HG03108 (cell line): ENCODE measurements at regions not wholly inside any gene's neighbourhood (a gene's known extent, or its start where the extent isn't known, plus 50 kb on each side); places are given as distances from the start of the nearest gene placed in this dataset.
"Not testable (repeated sequence)": the region's sequence is repeated elsewhere in the genome, so short reads cannot be mapped to it uniquely, and the experiment has no call there.

Experiments
- ATAC-seq: cut with Tn5 transposase; IDR thresholded peaks from one replicate; pipeline ENCODE4 v1.9.1; 2021; ENCODE audit warnings: moderate library complexity; ENCODE audit not compliant: unreplicated experiment

DNA sequence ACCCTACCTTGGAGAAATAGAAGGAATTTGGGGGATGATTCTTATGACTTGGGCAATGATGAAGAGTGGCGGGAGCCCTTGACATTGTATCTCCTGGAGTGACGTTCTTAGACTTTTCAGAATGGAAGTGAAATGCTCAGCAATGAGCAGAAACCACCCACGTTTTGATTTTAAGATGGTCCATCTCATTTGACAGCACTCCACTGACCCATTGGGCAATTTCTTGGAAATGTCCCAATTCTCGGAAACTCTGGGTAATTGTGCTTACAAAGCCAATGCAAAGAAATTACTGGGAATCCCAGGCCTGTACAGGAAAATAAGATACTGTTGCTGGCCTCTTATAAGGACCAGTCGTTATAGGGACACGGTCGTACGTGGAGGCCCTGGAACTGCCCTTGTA is 170.0 kb upstream of the COPS8 start:
- ATAC-seq: no peak

DNA sequence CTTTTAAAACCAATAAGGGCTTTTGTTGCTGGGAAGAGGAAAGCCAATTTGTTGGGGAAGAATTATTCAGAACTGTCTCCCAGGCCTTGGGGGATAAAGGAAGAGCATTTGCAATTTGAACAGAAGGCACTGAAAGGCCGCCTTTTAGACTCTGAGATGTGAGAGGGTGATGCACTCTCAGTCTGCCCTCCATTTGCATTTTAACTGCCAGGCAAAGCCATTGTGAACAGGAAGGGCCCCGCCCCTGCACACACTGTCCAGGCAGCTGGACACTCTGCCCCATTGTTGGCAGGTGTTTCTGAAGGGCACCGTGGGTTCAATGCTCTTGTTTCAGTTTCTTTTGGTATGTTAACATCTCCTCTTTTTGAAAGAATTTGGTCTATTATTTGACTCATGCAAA is 169.5 kb upstream of the COPS8 start:
- no peak for ATAC-seq

DNA sequence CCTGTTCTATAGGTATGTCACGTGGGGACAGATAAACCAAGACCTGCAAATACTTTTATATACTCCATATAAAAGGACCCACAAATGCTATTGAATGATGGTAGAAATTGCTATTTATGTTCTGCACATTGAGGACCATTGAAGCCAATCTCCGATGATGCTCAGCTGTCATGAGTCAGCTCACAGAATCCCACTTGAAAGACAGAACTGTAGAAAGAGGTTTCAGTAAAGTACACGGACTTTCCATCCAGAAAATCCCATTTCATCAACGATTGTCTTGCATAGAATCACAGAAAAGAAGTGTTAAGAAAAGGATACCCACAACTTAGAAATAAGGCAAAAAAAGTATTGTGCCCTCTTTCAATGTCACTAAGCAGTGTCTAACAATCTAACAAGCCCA is 169.0 kb upstream of the COPS8 start:
- ATAC-seq: no peak

DNA sequence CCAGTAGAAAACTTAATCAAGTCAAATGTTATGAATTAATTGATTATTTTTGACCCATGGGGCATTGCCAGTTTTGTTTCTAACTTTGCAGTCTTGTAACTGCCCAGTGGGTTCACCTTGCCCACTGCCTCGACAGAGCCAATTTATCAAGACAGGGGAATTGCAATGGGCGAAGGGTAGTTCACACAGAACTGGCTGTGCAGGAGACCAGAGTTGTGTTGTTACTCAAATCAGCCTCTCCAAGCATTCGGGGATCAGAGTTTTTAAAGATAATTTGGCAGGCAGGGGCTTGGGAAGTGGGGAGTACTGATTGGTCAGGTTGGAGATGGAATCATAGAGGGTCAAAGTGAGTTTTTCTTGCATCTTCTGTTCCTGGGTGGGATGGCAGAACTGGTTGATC is 168.5 kb upstream of the COPS8 start:
- no peak for ATAC-seq

DNA sequence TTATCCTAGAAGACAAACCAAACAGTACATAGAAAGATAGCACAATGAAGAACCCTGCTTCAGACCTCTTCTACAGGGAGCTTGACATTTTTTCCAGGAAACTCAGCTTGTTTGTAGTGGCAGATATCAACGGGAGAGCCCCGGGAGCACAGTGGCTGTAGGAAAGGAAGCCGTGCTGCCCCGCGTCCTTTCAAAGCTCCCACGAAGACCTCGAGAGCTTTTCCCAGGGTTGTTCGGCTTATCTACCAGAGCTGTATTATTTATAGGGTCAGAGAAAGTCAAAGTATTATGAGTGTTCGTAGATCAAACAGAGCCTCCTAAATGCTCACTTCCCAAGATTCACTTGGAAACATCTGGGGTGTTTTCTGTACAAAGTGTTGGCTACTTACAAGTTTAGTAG is 167.1 kb upstream of the COPS8 start:
- no peak for ATAC-seq

DNA sequence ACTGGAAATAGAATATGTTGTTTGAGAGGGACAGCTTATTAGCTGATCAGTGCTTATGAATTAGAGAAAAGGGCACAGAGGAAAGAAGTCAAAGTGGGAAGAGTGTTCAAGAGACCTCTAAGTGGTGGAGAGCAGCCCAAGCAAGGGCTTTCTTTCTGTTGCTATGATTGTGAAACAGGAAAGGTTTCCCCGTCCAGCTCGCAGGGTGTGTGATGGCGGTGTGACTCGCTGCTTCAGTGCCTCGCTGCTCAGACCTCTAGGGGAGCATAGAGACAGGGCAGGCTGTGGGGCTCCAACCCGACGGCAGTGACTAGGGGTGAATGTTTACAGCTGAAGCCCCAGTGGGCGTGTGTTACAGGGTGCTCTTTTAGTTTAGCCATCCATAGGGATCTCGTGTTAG is 166.5 kb upstream of the COPS8 start:
- no peak for ATAC-seq

DNA sequence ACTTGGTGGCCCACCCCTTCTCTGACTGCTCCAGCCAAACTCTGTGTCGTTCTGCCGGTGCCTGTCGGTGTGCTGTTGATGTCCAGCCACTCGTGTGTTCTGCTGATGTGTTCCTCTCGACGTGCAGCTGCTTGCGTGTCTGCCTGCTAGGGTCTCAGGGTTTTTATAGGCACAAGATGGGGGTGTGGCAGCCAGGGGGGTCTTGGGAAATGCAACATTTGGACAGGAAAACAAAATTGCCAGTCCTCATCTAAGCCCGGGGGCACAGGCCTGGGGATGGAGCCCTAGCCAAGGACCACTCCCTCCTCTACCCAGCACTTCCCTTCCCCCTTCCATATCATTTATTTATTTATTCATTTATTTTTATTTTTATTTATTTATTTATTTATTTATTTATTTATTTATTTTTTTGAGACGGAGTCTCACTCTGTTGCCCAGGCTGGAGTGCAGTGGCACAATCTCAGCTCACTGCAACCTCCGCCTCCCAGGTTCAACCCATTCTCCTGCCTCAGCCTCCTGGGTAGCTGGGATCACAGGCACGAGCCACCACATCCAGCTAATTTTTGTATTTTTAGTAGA is 165.8 kb upstream of the COPS8 start:
- ATAC-seq: not testable (repeated sequence)

DNA sequence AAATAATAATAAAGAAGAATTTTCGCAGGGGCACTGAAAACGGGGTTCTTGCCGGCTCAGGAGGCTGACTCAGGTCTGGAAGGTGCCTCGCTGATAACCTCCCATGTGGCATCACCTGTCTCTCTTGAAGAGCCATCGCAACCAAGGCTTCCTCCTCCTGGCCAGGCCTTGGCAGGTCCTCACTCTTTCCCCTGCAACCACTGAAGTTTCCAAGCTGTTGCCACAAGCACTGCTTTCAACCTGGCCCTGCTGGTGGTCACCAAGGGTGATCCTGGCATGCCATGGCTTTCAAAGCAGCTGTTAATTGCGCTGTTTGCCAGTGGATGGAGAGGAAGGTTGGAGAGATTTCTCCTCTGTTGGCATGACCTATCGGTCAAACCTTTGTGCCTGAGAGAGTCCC is 163.6 kb upstream of the COPS8 start:
- ATAC-seq: no peak

DNA sequence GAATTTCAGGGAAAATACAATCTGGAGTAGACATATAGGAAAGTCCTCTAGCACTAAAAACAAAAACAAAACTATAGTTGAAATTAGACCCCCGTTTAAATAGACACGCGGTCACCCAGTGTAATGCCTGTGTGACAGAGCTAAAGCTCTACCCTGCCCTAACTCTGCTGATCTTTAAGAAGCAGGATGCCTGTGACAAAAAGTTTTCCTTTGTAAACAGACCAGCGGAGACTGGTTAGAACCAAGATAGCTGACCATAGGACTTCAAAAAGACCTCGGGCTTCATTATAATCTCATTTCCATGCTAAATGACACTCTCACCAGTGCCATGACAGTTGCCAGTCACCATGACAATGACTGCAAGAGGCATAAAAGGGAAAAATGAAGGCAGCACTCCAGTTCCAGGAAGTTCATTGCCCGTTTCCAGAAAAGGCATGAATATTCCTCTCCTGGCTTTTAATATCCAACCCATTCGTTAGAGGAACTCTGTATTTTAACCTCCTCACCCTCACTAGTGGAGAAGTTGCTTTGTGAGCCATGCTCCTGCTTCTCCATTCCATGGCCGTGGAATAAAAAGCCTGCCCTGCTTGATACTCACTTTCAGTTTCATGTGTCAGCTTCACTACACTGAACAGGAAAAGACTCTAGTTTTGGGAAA is 157.2 kb upstream of the COPS8 start:
- ATAC-seq: no peak

DNA sequence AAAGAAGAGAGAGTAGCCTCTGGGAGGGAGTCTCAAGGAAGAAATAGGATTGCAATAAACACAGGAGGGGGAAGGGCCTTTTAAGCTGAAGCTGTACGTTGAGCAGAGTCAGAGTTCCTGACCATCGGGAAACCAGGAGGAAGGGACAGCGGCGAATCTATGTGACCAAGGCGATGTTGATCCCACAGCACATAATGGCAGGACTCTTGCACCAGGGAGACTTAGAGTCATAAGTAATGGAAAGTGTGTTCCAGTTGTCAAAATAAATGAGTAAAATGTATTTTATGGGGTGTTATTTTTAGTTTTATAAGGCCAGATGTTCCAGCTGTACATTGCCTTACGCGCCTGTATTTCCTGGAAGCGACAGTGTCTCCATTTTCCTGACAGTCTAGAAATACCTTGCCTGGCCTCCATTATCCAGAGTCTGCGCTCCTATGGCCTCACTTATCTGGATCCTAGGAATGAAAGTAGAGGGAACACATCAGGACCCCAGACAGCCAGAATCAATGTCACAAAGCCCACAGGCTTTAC is 152.8 kb upstream of the COPS8 start:
- no peak for ATAC-seq

DNA sequence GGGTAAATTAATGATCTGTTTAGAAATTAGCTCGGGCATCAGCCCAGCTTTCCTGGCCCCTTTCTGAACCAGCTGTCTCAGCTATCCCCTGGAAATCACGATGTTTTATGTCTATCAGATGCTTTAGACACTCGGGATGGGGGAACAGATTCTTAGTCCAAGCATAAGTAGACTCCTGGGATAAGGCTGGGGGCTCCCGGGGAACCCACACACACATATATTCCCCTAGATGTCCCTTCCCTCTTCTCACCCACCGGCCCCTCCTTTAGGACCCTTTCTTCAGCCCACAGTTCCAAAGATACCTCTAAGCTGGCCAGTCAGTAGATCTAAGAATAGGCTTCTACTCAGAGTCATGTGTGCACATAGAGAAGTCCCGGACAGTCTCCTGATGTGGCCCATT is 151.5 kb upstream of the COPS8 start:
- ATAC-seq: no peak

DNA sequence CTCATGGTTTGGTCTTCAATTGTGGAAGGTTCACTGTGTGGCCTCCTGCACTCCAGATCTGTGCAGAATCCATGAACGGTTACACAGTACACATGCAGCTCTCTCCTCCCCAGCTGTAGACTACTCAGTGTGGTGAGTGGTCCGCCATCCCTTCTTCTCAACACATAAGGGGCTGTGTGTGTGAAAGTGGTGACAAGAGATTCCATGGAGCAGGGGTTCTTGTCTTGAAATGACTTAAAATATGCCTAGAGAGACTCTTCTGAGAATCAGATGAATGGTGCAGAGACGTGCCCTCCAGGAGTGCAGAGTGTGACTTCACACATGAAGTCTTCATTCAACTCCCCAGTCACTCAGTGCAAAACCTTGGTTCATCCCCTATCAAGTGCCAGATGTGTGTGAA is 151.0 kb upstream of the COPS8 start:
- ATAC-seq: no peak

DNA sequence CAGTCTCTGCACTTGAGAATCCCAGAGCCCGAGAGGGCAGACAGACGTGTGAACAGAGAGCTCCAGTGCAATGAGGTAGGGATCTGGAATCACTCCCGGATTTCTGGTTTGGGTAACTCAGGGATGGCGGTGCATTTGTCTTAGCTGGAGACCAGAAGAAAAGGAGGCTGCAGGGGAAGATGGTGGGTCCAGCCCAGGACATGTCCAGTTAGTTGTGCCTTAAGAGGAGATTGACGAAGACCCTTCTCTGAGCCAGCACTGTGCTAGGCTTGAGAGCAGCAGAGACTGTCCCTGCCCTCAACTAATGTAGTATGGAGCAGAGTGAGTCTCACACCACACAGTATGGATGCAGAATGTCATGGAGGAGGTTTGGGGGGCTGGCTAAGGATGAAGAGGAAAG is 150.6 kb upstream of the COPS8 start:
- ATAC-seq: no peak

DNA sequence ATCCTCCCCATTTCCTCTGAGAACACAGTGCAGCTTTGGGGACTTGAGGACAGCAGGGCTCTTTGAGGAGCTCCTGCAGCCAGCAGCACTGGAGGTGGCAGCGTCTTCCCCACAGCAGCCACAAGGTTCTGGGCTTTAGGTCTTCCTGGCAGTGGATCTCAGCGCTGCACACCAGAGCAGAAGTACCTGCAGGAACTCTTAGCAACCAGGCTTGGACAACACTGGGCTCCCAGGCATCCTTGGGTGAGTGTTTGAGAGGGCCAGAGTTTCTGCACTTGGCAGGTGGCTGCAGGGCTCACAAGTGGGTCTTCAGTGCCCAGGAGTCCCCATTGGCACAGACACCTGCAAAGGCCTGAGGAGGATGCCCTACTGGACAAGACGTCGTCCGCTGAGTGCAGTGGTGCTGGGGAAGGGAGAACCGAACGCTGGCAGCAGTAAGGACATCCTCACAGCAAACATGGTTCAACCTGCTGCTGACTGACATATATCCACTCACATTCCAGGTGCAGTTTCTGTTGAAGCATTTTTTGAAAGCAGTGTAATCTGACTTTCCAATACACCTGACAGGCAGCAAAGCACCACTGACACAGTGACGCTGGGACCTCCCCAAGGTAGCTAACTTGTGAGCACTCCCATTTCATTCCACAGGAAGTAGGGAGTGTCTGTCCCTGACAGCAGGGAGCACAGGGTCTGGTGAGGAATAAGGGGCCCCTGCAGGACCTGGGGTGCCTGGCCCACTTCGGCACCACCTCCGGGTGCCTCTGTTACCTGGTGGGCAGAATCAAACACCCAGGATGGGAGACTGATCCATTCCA is 149.9 kb upstream of the COPS8 start:
- no peak for ATAC-seq

DNA sequence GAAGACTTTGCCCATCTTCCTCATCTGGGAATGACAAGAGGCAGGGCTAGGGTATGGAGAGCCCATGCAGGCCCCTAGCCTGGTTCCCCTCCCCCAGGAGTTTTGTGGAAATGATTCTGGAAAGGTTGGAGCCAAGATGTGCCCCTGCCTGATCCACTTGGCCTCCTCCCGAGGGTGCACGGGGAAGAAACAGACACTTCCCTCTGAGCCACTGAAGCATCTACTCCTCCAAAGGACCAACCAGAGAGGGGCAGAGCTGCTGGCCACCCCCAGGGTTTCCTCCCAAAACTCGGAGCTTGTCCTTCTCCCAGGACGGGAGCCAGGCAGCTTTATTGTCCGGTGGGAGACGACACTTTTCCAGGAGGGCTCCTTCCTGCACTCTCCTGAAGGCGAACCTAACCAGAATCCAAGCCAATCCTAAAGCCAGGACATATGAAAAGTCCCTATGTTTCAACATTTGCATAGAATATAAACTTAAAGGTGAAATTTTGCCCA is 149.2 kb upstream of the COPS8 start:
- ATAC-seq: no peak

DNA sequence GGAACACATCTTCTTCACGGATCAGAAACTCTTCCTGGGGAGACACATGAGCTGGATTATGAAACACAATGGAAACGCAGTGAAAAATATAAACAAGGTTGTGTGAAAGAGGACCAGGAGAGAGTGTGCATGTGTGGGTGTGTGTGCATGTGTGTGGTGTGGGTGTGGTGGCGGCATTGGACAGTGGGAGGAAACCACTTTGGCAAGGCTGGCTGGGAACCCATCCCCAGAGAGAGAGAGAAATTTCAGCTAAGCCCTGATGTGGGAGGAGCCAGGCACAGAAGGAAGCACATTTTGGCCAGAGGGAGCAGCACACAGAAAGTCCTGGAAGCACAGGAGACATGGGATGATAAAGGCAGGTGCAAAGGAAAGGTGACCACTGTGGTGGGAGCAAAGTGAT is 147.6 kb upstream of the COPS8 start:
- no peak for ATAC-seq

DNA sequence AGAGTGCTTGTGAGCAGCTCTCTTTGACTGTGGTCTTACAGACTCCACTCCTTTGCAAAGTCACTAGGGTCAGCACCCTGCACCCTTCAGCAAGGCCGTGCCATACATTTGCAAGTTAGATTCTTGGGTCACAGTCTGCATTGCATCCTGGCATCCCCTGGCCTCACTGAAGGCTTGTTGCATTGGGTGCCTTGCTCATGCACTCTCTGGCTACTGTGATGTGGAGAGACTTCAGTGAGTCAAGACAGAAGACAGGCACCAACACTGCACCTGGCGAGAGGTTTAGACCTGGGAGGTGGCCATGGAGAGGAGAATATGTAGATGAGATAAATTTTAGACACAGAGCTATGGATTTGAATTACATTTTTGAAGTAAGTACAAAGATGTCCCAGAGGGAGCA is 146.4 kb upstream of the COPS8 start:
- ATAC-seq: no peak

DNA sequence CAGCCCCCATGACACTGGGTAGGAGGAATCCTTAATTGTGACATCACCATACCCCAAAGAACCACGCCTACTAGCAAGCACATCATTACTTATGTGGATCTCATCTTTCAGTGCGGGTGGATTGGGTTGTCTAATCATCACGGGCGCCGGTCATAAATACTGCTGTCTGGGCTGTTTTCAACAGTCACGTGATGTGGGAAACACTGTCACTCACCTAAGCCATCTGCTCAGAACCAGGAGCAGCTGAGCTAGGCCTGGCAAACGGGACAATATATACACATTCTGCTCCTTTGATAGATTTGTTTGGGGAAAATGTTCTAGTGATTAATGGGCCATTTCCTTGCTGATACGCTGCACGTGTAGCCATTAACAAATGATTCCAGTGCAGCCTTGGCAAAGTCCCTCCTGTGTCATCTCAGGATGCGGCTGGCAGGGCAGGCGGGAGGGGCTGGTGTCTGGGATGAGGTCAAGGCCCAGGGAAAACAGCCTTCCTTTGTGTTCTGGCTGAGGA is 145.9 kb upstream of the COPS8 start:
- no peak for ATAC-seq

DNA sequence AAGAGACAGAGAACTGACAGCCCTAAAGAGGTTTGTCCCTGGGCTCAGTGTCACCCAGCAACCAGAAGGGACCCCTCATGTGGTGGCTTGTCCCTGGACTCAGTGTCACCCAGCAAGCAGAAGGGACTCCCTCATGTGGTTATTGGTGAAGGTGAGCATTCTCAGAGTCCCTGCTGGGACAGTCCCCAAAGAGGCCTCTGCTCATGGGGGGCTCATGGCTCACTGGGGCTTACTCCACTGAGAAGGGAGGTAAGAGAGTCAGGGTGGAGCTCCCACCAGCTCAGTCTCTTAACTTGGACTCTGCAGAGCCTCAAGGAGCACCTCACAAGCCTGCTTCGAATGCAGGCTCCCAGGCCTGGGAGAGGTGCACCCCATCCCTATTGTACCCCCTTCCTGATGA is 145.2 kb upstream of the COPS8 start:
- no peak for ATAC-seq

DNA sequence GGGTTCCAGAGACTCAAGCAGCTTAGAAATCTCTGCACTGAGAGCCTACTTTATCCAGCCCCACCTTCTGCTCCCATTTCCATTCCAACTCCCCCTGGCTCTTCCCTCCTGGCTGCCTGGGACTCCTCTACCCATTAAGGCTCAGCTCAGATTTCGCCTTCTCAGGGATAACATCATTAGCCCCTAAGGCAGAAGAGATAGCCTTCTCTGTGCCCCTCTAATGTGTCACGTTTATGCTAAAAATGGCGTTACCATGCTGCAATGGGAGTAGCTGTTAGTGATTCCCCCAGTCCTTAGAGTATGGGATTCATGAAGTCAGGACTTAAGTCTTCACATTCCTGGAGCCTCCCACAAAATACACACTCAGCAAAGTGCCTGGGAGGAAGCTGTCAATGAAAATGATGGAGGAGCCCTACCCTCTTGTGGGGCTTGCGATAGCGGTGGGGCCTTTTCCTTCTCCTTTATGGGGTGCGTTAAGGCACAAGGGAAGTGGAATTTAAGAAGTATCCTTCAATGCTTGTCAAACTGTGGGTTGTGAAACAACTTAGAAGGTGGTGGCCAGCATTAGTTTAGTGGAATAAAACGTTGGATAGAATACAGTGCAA is 144.7 kb upstream of the COPS8 start:
- ATAC-seq: no peak

DNA sequence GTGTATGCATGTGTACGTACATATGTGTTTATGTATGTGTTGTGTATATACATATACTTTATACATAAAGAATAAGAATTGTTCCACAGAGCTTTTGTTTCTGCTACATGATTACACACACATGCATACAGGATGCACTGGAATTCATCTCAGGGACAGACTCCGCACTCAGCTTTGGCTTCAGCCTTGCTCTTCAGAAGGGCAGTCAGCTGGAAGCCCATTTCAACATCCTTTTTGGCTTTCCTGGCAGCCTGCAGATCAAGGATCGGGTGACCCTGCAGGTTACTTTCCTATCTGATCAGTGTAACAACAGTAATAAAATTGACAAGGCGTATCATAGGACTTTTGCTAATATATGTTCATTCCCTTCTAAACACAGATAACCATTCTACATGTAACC is 144.1 kb upstream of the COPS8 start:
- ATAC-seq: no peak
